ENCODE measurements at regions not wholly inside any gene's neighbourhood (a gene's known extent, or its start where the extent isn't known, plus 50 kb on each side); places are given as distances from the start of the nearest gene placed in this dataset.

DNA sequence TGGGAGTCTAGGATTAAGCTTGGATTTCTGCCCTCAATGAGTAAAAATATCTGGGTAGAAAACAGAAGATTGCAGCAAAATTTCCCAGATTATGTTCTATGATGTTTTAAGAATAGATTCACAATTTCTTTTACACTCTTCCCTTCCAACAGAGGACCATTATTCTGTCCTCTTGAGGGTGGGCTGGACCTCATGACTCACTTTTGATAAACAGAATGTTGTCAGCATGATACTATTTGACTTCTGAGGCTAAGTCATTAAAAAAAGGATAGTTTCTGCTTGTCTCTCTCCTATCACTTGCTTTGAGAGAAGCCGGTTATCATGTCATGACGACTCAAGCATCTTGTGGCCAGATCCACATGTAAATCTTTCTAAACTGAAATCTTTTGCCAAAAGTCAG lies 396.2 kb upstream of the CDIN1 start:
- H3K9me3 ChIP-seq (replicated peaks in 1 of 3): no peaks in the 10 kb centered on the region
- intact Hi-C loops (cut with DNase I): no loop called here
- WGBS, 4 donors: 83 to 88% (median 84%) methylated on average over 2 of the region's 2 CpGs

DNA sequence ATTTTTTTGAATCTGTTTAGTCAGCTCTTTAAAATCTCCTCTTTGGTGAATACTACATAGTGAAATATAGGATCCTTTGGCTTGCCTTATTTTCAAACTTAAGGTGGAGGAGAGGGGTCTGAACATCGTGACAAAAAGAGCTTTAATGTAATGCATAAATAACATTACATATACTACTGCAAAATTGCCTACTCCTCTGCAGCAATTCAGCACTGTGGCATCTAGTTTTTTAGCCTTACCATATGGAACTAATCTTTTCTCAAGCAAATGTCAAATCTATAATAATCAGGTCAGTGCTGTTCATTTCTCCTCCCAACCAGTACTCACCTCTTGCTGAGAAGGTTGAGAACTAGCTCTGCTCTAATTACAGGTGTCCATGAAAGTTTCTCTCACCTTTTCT lies 394.0 kb upstream of the CDIN1 start:
- Histone ChIP-seq H3K27ac (no peak overlapping the region), H3K27me3 (no peaks in the 10 kb centered on the region), H3K9me3 (replicated peaks in 1 of 3) (no peaks in the 10 kb centered on the region), H3K36me3 (replicated peaks in 1 of 2) (no peaks in the 10 kb centered on the region), H3K4me3 (no peak overlapping the region), H3K4me1 (replicated peaks in 1 of 2) (no peaks in the 10 kb centered on the region)
- 56 to 82% (median 68%) methylated on average over 1 of the region's 1 CpG for WGBS, 4 donors
- no peak for TF ChIP-seq POLR2A (IDR thresholded peaks at IDR 0.05)
- TF ChIP-seq, protein P1, sequence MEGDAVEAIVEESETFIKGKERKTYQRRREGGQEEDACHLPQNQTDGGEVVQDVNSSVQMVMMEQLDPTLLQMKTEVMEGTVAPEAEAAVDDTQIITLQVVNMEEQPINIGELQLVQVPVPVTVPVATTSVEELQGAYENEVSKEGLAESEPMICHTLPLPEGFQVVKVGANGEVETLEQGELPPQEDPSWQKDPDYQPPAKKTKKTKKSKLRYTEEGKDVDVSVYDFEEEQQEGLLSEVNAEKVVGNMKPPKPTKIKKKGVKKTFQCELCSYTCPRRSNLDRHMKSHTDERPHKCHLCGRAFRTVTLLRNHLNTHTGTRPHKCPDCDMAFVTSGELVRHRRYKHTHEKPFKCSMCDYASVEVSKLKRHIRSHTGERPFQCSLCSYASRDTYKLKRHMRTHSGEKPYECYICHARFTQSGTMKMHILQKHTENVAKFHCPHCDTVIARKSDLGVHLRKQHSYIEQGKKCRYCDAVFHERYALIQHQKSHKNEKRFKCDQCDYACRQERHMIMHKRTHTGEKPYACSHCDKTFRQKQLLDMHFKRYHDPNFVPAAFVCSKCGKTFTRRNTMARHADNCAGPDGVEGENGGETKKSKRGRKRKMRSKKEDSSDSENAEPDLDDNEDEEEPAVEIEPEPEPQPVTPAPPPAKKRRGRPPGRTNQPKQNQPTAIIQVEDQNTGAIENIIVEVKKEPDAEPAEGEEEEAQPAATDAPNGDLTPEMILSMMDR (IDR thresholded peaks at IDR 0.05): no peak
- no peak for DNase-seq
- intact Hi-C loops (cut with DNase I): no loop called here

More for the DNA sequence above, 396.2 kb upstream of the CDIN1 start:
- no peak overlapping the region for H3K27ac ChIP-seq
- no peak for DNase-seq
- TF ChIP-seq, protein P1 (IDR thresholded peaks at IDR 0.05): no peak
- TF ChIP-seq POLR2A (IDR thresholded peaks at IDR 0.05): no peak
- H3K4me1 ChIP-seq (replicated peaks in 1 of 2): no peaks in the 10 kb centered on the region
- no peak overlapping the region for H3K4me3 ChIP-seq
- no peaks in the 10 kb centered on the region for H3K27me3 ChIP-seq
- H3K36me3 ChIP-seq (replicated peaks in 1 of 2): no peaks in the 10 kb centered on the region

DNA sequence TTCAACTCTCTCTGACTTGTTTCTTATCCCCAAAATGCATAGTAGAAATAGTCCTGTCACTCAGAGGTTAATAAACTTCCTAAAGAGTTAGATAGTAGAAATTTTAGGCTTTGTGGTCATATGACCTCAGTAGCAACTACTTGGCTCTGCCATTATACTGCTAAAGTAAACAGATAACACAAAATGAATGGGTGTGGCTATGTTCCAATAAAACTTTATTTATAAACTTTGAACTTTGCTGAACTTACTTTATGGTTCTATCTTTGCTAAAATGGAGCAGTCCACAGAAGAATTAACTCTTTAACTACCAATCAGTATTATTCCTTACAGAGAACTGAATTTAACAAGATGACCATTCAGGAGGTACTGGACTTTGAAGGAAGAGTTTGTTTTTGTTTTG lies 393.6 kb upstream of the CDIN1 start:
- no peak for TF ChIP-seq POLR2A (IDR thresholded peaks at IDR 0.05)
- TF ChIP-seq, protein P1 (IDR thresholded peaks at IDR 0.05): no peak

DNA sequence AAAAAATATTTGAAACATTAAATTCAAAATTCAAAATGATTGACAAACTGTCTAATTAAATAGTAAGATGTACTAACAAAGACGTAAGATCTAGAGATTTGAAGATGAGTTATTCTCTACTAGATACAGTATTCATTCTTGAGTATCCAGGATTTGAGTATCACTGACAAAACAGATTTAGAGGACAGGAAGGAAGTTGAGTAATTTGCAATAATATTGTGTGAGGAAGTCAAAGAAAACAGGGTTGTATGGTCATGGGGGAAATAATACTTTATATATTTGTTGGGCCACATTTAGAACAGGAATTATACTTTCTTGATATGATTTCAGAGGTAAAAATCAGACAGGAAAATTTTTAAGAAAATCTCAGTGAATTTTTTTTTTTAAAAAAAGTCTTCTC lies 393.1 kb upstream of the CDIN1 start:
- Histone ChIP-seq H3K27ac (no peak overlapping the region), H3K4me3 (no peak overlapping the region), H3K36me3 (replicated peaks in 1 of 2) (no peaks in the 10 kb centered on the region), H3K27me3 (no peaks in the 10 kb centered on the region), H3K4me1 (replicated peaks in 1 of 2) (no peaks in the 10 kb centered on the region), H3K9me3 (replicated peaks in 1 of 3) (no peaks in the 10 kb centered on the region)
- no peak for DNase-seq
- TF ChIP-seq, protein P1 (IDR thresholded peaks at IDR 0.05): no peak
- TF ChIP-seq POLR2A (IDR thresholded peaks at IDR 0.05): no peak
- 53 to 76% (median 58%) methylated on average over 1 of the region's 1 CpG for WGBS, 4 donors
- intact Hi-C loops (cut with DNase I): no loop called here

More for the DNA sequence above, 393.6 kb upstream of the CDIN1 start:
- Histone ChIP-seq H3K27ac (no peak overlapping the region), H3K4me1 (replicated peaks in 1 of 2) (no peaks in the 10 kb centered on the region), H3K4me3 (no peak overlapping the region), H3K9me3 (replicated peaks in 1 of 3) (no peaks in the 10 kb centered on the region), H3K36me3 (replicated peaks in 1 of 2) (no peaks in the 10 kb centered on the region), H3K27me3 (no peaks in the 10 kb centered on the region)
- DNase-seq: no peak
- intact Hi-C loops (cut with DNase I): no loop called here

All from adrenal gland (tissue), 9 donors.